Ovary (tissue), 7 donors: ENCODE measurements at regions not wholly inside any gene's neighbourhood (a gene's known extent, or its start where the extent isn't known, plus 50 kb on each side); places are given as distances from the start of the nearest gene placed in this dataset.

Experiments used
- DNase-seq, 5 donors: peaks; one replicate each; pipeline ENCODE4 v3.0.0-alpha.2; 2019 to 2020
- H3K27ac ChIP-seq, 2 donors: fragments of 200-600 bp; one replicate each; pipeline versions ENCODE4 v1.5.1 to v1.8.0; 2019 to 2022
- H3K27me3 ChIP-seq: fragments of 200-600 bp; one replicate; pipeline ENCODE4 v1.8.0; 2022
- H3K36me3 ChIP-seq: fragments of 200-600 bp; sonication (generic); one replicate; pipeline ENCODE4 v1.5.1; 2019
- H3K4me1 ChIP-seq: one replicate; pipeline ENCODE4 v1.8.1; 2013; ENCODE audit warnings: mild to moderate bottlenecking, moderate library complexity; ENCODE audit not compliant: insufficient read depth
- H3K4me3 ChIP-seq: fragments of 200-600 bp; sonication (generic); one replicate; pipeline ENCODE4 v1.5.1; 2017
- H3K9me3 ChIP-seq, 2 donors: fragments of 200-600 bp in 1 of 2; sonication (generic) in 1 of 2; one replicate each; pipeline versions ENCODE4 v1.5.1 to v1.8.1; 2013 to 2019; ENCODE audit warnings: mild to moderate bottlenecking in 1 of 2, moderate library complexity in 1 of 2
- EP300 ChIP-seq: sonication (generic); formaldehyde crosslinking; IDR thresholded peaks from one replicate; pipeline ENCODE4 v1.6.1; 2017; ENCODE audit warnings: antibody characterized with exemption
- POLR2A ChIP-seq: fragments of 450-650 bp; IDR thresholded peaks from one replicate; pipeline ENCODE4 v1.6.1; 2017; ENCODE audit warnings: antibody characterized with exemption, mild to moderate bottlenecking, moderate library complexity
- WGBS, 3 donors: extraction: QIAGEN DNeasy Blood & Tissue Kit in 1 of 3; methylation state at CpG; one replicate each; pipeline versions ENCODE4 v1.1.5 to v1.1.7; 2013 to 2017; 5-methylcytosine and 5-hydroxymethylcytosine counted together
- intact Hi-C, 4 donors: fragments of 100-400 bp; cut with DNase I; formaldehyde crosslinking; loops; one replicate each; pipeline versions ENCODE4 v1.11.0 to v1.15.1; 2022 to 2023
- TF ChIP-seq, protein P1 (sequence below), 3 donors: fragments of 450-650 bp in 2 of 3; fragments of 200-600 bp in 1 of 3; IDR thresholded peaks; one replicate each; pipeline versions ENCODE4 v1.5.1 to v1.8.0; 2016 to 2022; ENCODE audit warnings: antibody characterized with exemption in 3 of 3, mild to moderate bottlenecking in 1 of 3
- donor health status: DM: no; HTN: no; CAD: no; lungs with moderate emphysema.
- donor health status: DM: no; HTN: no; CAD: no.
- donor health status: Bipolar disorder and iron deficiency.
- donor health status: DM: no; HTN: no; CAD: no.
- donor health status: DM: yes; HTN: yes; CAD: no.

DNA sequence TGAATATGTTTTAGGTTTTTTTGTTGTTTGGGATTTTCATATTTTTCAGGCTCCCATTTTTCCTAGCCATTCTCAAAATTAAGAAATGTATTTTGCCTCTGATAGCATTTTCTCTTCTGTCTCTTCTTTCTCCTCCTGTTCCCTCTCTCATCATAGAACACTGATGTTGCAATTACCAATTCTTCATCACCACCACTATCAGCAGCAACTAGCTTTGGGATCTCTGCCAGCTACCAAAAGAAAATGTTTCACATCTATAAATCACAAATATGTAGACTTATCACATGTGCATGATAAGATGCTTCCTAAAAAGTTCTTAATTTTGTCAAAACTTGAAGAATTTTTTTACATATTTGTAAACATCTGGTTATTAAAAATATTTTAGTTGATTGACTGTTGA is 887.1 kb downstream of the MAT2B start:
- no peak overlapping the region for H3K4me3 ChIP-seq
- TF ChIP-seq, protein P1, sequence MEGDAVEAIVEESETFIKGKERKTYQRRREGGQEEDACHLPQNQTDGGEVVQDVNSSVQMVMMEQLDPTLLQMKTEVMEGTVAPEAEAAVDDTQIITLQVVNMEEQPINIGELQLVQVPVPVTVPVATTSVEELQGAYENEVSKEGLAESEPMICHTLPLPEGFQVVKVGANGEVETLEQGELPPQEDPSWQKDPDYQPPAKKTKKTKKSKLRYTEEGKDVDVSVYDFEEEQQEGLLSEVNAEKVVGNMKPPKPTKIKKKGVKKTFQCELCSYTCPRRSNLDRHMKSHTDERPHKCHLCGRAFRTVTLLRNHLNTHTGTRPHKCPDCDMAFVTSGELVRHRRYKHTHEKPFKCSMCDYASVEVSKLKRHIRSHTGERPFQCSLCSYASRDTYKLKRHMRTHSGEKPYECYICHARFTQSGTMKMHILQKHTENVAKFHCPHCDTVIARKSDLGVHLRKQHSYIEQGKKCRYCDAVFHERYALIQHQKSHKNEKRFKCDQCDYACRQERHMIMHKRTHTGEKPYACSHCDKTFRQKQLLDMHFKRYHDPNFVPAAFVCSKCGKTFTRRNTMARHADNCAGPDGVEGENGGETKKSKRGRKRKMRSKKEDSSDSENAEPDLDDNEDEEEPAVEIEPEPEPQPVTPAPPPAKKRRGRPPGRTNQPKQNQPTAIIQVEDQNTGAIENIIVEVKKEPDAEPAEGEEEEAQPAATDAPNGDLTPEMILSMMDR (IDR thresholded peaks at IDR 0.05): no peak
- TF ChIP-seq POLR2A (no peak), EP300 (no peak)
- no peaks in the 10 kb centered on the region for H3K9me3 ChIP-seq
- DNase-seq: no peak
- H3K27me3 ChIP-seq: no peaks in the 10 kb centered on the region
- intact Hi-C loops: no loop called here
- no peaks in the 10 kb centered on the region for H3K4me1 ChIP-seq
- no peak overlapping the region for H3K27ac ChIP-seq
- H3K36me3 ChIP-seq: no peaks in the 10 kb centered on the region

DNA sequence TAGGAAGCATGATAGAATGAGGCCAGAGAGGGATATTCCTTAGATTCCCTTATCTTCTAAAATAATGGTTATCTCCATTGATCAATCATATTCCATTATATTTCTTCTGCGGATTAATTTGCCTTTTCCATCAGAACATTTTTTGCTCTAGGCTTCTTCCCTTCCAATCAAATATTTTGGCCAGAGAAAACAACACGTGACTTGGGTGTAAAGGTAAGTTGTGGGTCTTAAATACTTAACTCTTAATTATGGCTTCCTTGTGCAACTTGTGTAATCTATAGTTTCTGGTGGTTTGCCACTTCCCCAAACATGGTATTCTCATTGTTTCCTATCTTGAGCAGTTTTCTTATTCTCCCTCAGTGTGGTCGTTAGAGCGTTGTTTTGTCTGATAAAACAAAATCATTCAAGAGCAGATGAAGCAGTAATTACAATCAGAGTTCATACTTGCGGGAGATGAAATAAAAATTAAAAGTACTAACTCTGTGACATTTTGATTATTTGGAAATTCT is 889.3 kb downstream of the MAT2B start:
- no peaks in the 10 kb centered on the region for H3K27me3 ChIP-seq

DNA sequence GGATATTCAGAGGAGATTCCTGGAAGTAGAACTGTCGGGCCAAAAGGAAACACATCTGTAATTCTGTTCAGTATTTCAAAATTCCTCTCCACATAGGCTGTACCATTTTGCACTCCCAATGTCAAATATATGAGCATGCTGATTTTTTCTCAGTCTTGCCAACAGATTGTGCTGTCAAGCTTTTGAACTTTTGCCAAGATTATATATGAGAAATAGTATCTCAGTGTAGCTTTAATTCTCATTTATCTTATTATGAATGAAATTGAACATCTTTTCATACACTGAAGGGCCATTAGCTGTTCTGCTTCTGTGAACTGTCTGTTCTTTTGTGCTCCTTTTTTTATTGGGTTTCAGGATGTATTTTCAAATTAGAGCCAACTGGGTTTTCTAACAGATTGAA is 907.1 kb downstream of the MAT2B start:
- 31 to 45% (median 37%) methylated on average over 1 of the region's 1 CpG for WGBS, 3 donors
- Histone ChIP-seq H3K4me3 (no peak overlapping the region), H3K27me3 (no peaks in the 10 kb centered on the region), H3K9me3 (no peaks in the 10 kb centered on the region), H3K27ac (no peak overlapping the region), H3K4me1 (no peaks in the 10 kb centered on the region), H3K36me3 (no peaks in the 10 kb centered on the region)
- DNase-seq: no peak
- TF ChIP-seq, protein P1 (IDR thresholded peaks at IDR 0.05): no peak
- no peak for TF ChIP-seq EP300
- TF ChIP-seq POLR2A: no peak
- intact Hi-C loops: no loop called here

More for the DNA sequence above, 889.3 kb downstream of the MAT2B start:
- no peak for DNase-seq
- TF ChIP-seq, protein P1 (IDR thresholded peaks at IDR 0.05): no peak
- TF ChIP-seq POLR2A (no peak), EP300 (no peak)
- no peaks in the 10 kb centered on the region for H3K36me3 ChIP-seq
- no peak overlapping the region for H3K27ac ChIP-seq
- no peaks in the 10 kb centered on the region for H3K4me1 ChIP-seq
- WGBS, 3 donors: 67 to 73% (median 69%) methylated on average over 5 of the region's 5 CpGs
- no peaks in the 10 kb centered on the region for H3K9me3 ChIP-seq
- H3K4me3 ChIP-seq: no peak overlapping the region
- intact Hi-C loops: no loop called here

DNA sequence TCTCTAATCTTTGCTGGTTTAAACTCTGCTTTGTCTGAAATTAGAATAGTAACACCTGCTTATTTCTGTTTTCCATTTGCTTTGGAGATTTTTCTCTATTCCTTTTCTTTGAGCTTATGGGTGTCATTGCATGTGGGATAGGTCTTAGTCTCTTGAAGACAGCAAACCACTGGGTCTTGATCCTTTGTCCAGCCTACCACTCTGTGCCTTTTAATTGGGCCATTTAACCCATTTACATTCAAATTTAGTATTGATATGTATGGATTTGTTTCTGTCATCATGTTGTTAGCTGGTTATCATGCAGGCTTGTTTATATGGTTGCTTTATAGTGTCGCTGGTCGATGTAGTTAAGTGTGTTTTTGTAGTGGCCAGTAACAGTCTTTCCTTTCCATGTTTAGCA is 914.7 kb downstream of the MAT2B start:
- TF ChIP-seq EP300: no peak
- TF ChIP-seq POLR2A: no peak
- TF ChIP-seq, protein P1 (IDR thresholded peaks at IDR 0.05): no peak
- Histone ChIP-seq H3K36me3 (no peaks in the 10 kb centered on the region), H3K27ac (no peak overlapping the region), H3K27me3 (no peaks in the 10 kb centered on the region), H3K9me3 (no peaks in the 10 kb centered on the region), H3K4me3 (no peak overlapping the region), H3K4me1 (no peaks in the 10 kb centered on the region)
- 90 to 93% (median 92%) methylated on average over 2 of the region's 2 CpGs for WGBS, 3 donors
- intact Hi-C loops: no loop called here
- no peak for DNase-seq

DNA sequence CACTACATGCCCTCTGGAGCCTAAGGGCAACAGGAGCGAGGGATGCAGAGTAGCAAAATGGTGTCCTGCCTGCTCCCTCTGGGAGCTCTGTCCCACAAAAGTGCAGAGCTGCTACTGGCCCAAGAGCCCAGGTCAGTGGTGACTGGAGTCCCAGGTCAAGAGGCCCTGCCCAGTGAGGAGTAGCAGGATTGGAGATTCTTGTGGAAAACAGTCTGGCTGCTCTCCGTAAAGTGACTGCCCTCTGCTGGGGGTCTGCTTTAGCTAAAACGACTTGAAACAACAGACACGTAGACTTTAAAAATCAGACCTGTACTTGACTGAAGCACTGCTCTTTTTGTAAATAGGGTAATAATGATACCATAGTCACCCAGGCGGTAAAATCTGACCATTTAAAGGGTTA is 917.0 kb downstream of the MAT2B start:
- H3K4me1 ChIP-seq: no peaks in the 10 kb centered on the region
- intact Hi-C loops: no loop called here
- no peaks in the 10 kb centered on the region for H3K9me3 ChIP-seq
- H3K27ac ChIP-seq: no peak overlapping the region
- no peak overlapping the region for H3K4me3 ChIP-seq
- no peaks in the 10 kb centered on the region for H3K36me3 ChIP-seq
- no peak for DNase-seq
- H3K27me3 ChIP-seq: no peaks in the 10 kb centered on the region
- TF ChIP-seq EP300 (no peak), POLR2A (no peak)
- TF ChIP-seq, protein P1 (IDR thresholded peaks at IDR 0.05): no peak
- WGBS, 3 donors: 57 to 67% (median 66%) methylated on average over 5 of the region's 5 CpGs
